ENCODE measurements at regions not wholly inside any gene's neighbourhood (a gene's known extent, or its start where the extent isn't known, plus 50 kb on each side); places are given as distances from the start of the nearest gene placed in this dataset.

GRCh38 chr10:89829887-89830269 is 128.5 kb downstream of the KIF20B start:
- TF ChIP-seq CTCF (IDR thresholded peaks at IDR 0.05) (no peak), POLR2A (IDR thresholded peaks at IDR 0.05) (no peak)
